Left lung (tissue), 4 donors: ENCODE measurements at regions not wholly inside any gene's neighbourhood (a gene's known extent, or its start where the extent isn't known, plus 50 kb on each side); places are given as distances from the start of the nearest gene placed in this dataset.

Experiments
- ATAC-seq: fragments of 200-7000 bp; cut with Tn5 transposase; one replicate; pipeline ENCODE4 v1.9.1; 2020; ENCODE audit warnings: moderate library complexity
- DNase-seq, 4 donors: peaks; one replicate each; pipeline ENCODE4 v3.0.0-alpha.2; 2013 to 2020
- H3K27ac ChIP-seq, 2 donors: fragments of 200-600 bp; sonication (generic) in 1 of 2; one replicate each; pipeline versions ENCODE4 v1.5.0 to v1.8.0; 2020 to 2021
- H3K27me3 ChIP-seq, 2 donors: fragments of 200-600 bp; sonication (generic) in 1 of 2; one replicate each; pipeline versions ENCODE4 v1.5.0 to v1.8.0; 2020 to 2021
- H3K36me3 ChIP-seq, 2 donors: fragments of 200-600 bp; sonication (generic) in 1 of 2; one replicate each; pipeline versions ENCODE4 v1.5.0 to v1.8.0; 2020 to 2021
- H3K4me1 ChIP-seq, 2 donors: fragments of 200-600 bp; one replicate each; pipeline ENCODE4 v1.8.0; 2021
- H3K4me3 ChIP-seq, 2 donors: fragments of 200-600 bp; sonication (generic) in 1 of 2; one replicate each; pipeline versions ENCODE4 v1.5.0 to v1.8.0; 2020 to 2021; ENCODE audit warnings: mild to moderate bottlenecking in 1 of 2
- H3K9me3 ChIP-seq, 2 donors: fragments of 200-600 bp; sonication (generic) in 1 of 2; one replicate each; pipeline versions ENCODE4 v1.5.0 to v1.8.0; 2020 to 2021
- intact Hi-C, 2 donors: fragments of 100-400 bp; cut with DNase I; formaldehyde crosslinking; loops; one replicate each; pipeline versions ENCODE4 v1.11.2 to v1.14.2; 2022
- TF ChIP-seq, protein P1 (sequence below), 2 donors: fragments of 200-600 bp; sonication (generic) in 1 of 2; IDR thresholded peaks; one replicate each; pipeline versions ENCODE4 v1.5.0 to v1.8.0; 2021; ENCODE audit warnings: antibody characterized with exemption in 2 of 2
- donor health status: DM: no; HTN: yes; CAD: no.
- donor health status: DM: no; HTN: no; CAD: no.

- intact Hi-C loops: no loop called here
- TF ChIP-seq, protein P1, sequence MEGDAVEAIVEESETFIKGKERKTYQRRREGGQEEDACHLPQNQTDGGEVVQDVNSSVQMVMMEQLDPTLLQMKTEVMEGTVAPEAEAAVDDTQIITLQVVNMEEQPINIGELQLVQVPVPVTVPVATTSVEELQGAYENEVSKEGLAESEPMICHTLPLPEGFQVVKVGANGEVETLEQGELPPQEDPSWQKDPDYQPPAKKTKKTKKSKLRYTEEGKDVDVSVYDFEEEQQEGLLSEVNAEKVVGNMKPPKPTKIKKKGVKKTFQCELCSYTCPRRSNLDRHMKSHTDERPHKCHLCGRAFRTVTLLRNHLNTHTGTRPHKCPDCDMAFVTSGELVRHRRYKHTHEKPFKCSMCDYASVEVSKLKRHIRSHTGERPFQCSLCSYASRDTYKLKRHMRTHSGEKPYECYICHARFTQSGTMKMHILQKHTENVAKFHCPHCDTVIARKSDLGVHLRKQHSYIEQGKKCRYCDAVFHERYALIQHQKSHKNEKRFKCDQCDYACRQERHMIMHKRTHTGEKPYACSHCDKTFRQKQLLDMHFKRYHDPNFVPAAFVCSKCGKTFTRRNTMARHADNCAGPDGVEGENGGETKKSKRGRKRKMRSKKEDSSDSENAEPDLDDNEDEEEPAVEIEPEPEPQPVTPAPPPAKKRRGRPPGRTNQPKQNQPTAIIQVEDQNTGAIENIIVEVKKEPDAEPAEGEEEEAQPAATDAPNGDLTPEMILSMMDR (IDR thresholded peaks at IDR 0.05): no peak
- Histone ChIP-seq H3K9me3 (no peaks in the 10 kb centered on the region), H3K4me3 (no peak overlapping the region), H3K27ac (no peak overlapping the region), H3K36me3 (no peaks in the 10 kb centered on the region), H3K4me1 (no peaks in the 10 kb centered on the region), H3K27me3 (no peaks in the 10 kb centered on the region)
- DNase-seq (no peak), ATAC-seq (no peak)
Measured at GRCh38 chr12:91651728-91652127, 469.1 kb upstream of the DCN start.

DNA sequence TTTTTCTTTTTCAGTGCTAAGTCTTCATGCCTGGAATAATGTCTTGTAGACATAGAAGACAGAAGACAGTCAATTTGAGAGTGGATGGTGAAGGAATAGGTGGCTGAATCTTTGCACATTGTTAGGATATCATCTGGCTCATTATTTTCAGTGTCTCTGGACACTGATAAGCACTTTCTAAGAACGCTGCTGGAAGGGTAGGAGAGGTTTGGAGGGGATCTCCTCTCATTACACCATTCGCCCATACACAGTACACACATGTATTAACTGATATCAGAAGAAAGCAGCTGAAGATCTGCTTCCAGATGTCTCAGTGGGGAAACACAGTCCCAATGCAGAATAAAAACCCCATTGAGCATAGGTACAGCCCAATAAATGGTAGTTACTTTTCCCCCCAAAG, 461.1 kb upstream of the DCN start:
- H3K4me1 ChIP-seq: no peaks in the 10 kb centered on the region
- no peaks in the 10 kb centered on the region for H3K36me3 ChIP-seq
- no peak overlapping the region for H3K27ac ChIP-seq
- DNase-seq (no peak), ATAC-seq (no peak)
- no peaks in the 10 kb centered on the region for H3K27me3 ChIP-seq
- TF ChIP-seq, protein P1 (IDR thresholded peaks at IDR 0.05): no peak
- no peaks in the 10 kb centered on the region for H3K9me3 ChIP-seq
- intact Hi-C loops: no loop called here
- H3K4me3 ChIP-seq: no peak overlapping the region

GRCh38 chr12:91640021-91640420, 457.4 kb upstream of the DCN start:
- Histone ChIP-seq H3K9me3 (no peaks in the 10 kb centered on the region), H3K4me3 (no peak overlapping the region), H3K27ac (no peak overlapping the region), H3K4me1 (no peaks in the 10 kb centered on the region), H3K27me3 (no peaks in the 10 kb centered on the region), H3K36me3 (no peaks in the 10 kb centered on the region)
- intact Hi-C loops: no loop called here
- TF ChIP-seq, protein P1 (IDR thresholded peaks at IDR 0.05): no peak
- no peak for DNase-seq
- ATAC-seq: peak; percentile 32

- H3K4me1 ChIP-seq: no peaks in the 10 kb centered on the region
- H3K27me3 ChIP-seq: no peaks in the 10 kb centered on the region
- no peaks in the 10 kb centered on the region for H3K9me3 ChIP-seq
- no peak overlapping the region for H3K4me3 ChIP-seq
- H3K27ac ChIP-seq: no peak overlapping the region
- intact Hi-C loops: no loop called here
- ATAC-seq (no peak), DNase-seq (no peak)
- TF ChIP-seq, protein P1 (IDR thresholded peaks at IDR 0.05): no peak
- H3K36me3 ChIP-seq: no peaks in the 10 kb centered on the region
Measured at GRCh38 chr12:91639327-91639726, 456.7 kb upstream of the DCN start.

DNA sequence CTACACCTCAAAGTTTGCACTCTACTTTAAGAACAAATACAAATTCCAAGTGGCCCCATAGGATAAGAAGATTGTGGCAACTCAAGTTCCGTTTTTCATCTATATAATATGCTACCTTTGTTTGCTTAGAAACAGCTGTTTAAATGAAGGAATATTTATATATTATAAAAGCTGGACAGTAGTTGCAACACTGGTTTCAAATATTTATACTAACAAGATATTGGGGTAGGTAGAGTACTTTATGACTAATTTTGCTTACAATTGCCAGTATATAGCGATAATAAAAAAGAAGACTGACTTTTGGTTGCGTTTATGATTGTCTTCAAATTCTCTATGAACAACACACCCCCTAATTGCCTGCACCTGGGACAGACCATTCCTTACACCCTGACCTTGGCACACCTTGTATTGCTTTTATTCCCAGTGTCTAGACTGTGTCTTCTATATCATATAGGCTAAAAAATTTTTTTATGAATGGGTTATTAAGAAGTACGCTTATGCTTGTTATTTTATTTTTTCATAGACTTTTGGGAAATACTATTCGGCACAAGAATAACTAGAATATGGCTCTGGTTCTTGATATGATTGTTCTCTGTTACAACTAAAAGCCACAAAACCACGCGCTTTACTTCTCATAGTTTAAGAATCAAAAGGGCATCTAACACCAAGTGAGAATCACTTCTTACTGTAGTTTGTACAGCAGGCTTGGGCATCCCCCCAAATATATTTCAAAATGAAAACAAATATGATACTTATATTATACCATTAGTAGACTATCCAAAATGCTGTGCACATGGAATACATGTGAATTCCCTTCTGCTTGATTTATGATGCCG, 455.4 kb upstream of the DCN start:
- no peaks in the 10 kb centered on the region for H3K27me3 ChIP-seq
- H3K9me3 ChIP-seq: no peaks in the 10 kb centered on the region
- H3K27ac ChIP-seq: no peak overlapping the region
- intact Hi-C loops: no loop called here
- TF ChIP-seq, protein P1 (IDR thresholded peaks at IDR 0.05): no peak
- H3K4me1 ChIP-seq: no peaks in the 10 kb centered on the region
- ATAC-seq: no peak
- DNase-seq: no peak
- no peak overlapping the region for H3K4me3 ChIP-seq
- H3K36me3 ChIP-seq: no peaks in the 10 kb centered on the region
